K562 (cell line): ENCODE measurements at regions not wholly inside any gene's neighbourhood (a gene's known extent, or its start where the extent isn't known, plus 50 kb on each side); places are given as distances from the start of the nearest gene placed in this dataset.

ENCODE experiments used
- BACH1 ChIP-seq: fragments of 200-800 bp; sonication (Bioruptor generic); IDR thresholded peaks from 2 replicates; pipeline ENCODE4 v1.6.1; 2016; ENCODE audit warnings: missing genetic modification characterization, missing compliant biosample characterization
- BRD9 ChIP-seq: fragments of 450-650 bp; IDR thresholded peaks from 2 replicates; pipeline ENCODE4 v1.6.1; 2018; ENCODE audit warnings: low read depth; ENCODE audit not compliant: partially characterized antibody
- CC2D1A ChIP-seq: fragments of 450-650 bp; IDR thresholded peaks from 2 replicates; pipeline ENCODE4 v1.6.1; 2017; ENCODE audit warnings: mild to moderate bottlenecking
- CSDE1 ChIP-seq, 2 experiments: fragments of 450-650 bp; IDR thresholded peaks; 2 replicates each; pipeline ENCODE4 v1.6.1; 2016; ENCODE audit warnings: mild to moderate bottlenecking in 1 of 2
- DNMT1 ChIP-seq: fragments of 450-650 bp; IDR thresholded peaks from 2 replicates; pipeline ENCODE4 v1.6.1; 2016; ENCODE audit warnings: antibody characterized with exemption, mild to moderate bottlenecking
- EGR1 ChIP-seq: fragments of 450-650 bp; conservative IDR thresholded peaks from 2 replicates; pipeline ENCODE4 v1.6.1; 2017; ENCODE audit warnings: mild to moderate bottlenecking
- EZH2 ChIP-seq: IDR thresholded peaks from 2 replicates; pipeline ENCODE4 v1.6.1; 2012; ENCODE audit warnings: low read depth, mild to moderate bottlenecking, inconsistent platforms, low read length, borderline replicate concordance
- HMBOX1 ChIP-seq: sonication (generic); IDR thresholded peaks from 2 replicates; pipeline ENCODE4 v1.6.1; 2016
- JUND ChIP-seq, 2 experiments: IDR thresholded peaks; 2 replicates in 1 of 2; 3 replicates in 1 of 2; pipeline ENCODE4 v1.6.1; 2011; ENCODE audit warnings: borderline replicate concordance in 2 of 2, low read depth in 2 of 2, low read length in 2 of 2, improper control_type of control experiment in 1 of 2, missing biosample characterization in 1 of 2, missing genetic modification characterization in 1 of 2, missing genetic modification reagents in 1 of 2
- LCOR ChIP-seq: sonication (generic); formaldehyde crosslinking; IDR thresholded peaks from 2 replicates; pipeline ENCODE4 v1.8.0; 2022; ENCODE audit warnings: mild to moderate bottlenecking, missing genetic modification reagents
- NFIC ChIP-seq: fragments of 450-650 bp; IDR thresholded peaks from 2 replicates; pipeline ENCODE4 v1.6.1; 2017; ENCODE audit warnings: mild to moderate bottlenecking, inconsistent platforms
- NKRF ChIP-seq: fragments of 450-650 bp; IDR thresholded peaks from 2 replicates; pipeline ENCODE4 v1.6.1; 2016; ENCODE audit warnings: borderline replicate concordance
- NRF1 ChIP-seq, 2 experiments: fragments of 450-650 bp; IDR thresholded peaks in 1 of 2; conservative IDR thresholded peaks in 1 of 2; 2 replicates each; pipeline ENCODE4 v1.6.1; 2014; ENCODE audit warnings: mild to moderate bottlenecking in 2 of 2
- POLR3G ChIP-seq: IDR thresholded peaks from 2 replicates; pipeline ENCODE4 v1.6.1; 2011; ENCODE audit not compliant: insufficient read length, insufficient replicate concordance; ENCODE audit errors: extremely low read depth
- PURB ChIP-seq: sonication (generic); formaldehyde crosslinking; IDR thresholded peaks from 2 replicates; pipeline ENCODE4 v1.9.0; 2021; ENCODE audit warnings: low read depth, mild to moderate bottlenecking, missing genetic modification reagents
- SIRT6 ChIP-seq: IDR thresholded peaks from one replicate; pipeline ENCODE4 v1.6.1; 2012; ENCODE audit warnings: low read depth, mild to moderate bottlenecking, control low read depth, inconsistent platforms, low read length, moderate library complexity
- SMAD1 ChIP-seq: fragments of 150-350 bp; IDR thresholded peaks from 2 replicates; pipeline ENCODE4 v1.6.1; 2014; ENCODE audit warnings: low read length, low read depth; ENCODE audit not compliant: partially characterized antibody
- SPI1 ChIP-seq: IDR thresholded peaks from 2 replicates; pipeline ENCODE4 v1.6.1; 2011; ENCODE audit warnings: low read depth, low read length, control low read depth, borderline replicate concordance
- SRSF3 ChIP-seq: fragments of 200-400 bp; formaldehyde crosslinking; IDR thresholded peaks from 2 replicates; pipeline ENCODE4 v1.6.1; 2016; ENCODE audit warnings: mild to moderate bottlenecking, low read length, moderate library complexity; ENCODE audit not compliant: insufficient read depth
- ZBTB2 ChIP-seq: fragments of 450-650 bp; IDR thresholded peaks from 2 replicates; pipeline ENCODE4 v1.6.1; 2016; ENCODE audit warnings: antibody characterized with exemption
- ZNF253 ChIP-seq: fragments of 250-450 bp; sonication (Bioruptor Pico); conservative IDR thresholded peaks from 2 replicates; pipeline ENCODE4 v1.6.1; 2021; ENCODE audit warnings: mild to moderate bottlenecking
- TF ChIP-seq, protein P1 (sequence below): fragments of 250-450 bp; sonication (Bioruptor Pico); IDR thresholded peaks from 2 replicates; pipeline ENCODE4 v1.6.1; 2021; ENCODE audit warnings: mild to moderate bottlenecking
- TF ChIP-seq, protein P2 (sequence below): fragments of 250-450 bp; sonication (Bioruptor Pico); IDR thresholded peaks from 2 replicates; pipeline ENCODE4 v1.5.0; 2021

DNA sequence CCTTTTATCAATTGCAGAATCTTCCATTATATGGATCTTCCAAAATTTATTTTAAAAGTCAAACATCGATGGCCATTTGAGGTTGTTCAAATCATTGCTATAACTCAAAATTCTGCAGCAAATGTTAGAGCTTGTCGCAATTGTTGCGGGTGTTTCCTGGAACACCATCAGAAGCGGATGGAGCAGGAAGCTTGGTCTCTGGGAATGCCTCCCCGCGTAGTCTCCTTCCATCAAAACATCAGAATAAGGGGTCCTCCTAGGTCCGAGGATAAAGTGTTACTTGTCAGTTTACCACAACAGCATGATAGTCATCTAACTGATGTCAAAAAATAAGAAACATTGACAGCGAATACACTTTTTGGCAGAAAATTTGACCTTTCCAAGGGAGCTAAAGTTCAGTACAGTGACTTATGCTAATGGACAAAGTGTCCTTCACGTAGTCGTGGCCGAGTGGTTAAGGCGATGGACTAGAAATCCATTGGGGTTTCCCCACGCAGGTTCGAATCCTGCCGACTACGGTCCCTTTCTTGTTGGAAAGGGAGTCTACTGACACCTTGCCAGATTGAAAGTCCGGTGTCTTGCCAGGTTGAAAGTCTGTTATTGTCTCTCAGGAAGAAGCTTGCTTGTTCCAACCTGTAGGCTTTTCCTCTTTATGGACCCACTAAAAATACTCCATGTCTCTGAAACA is 59.0 kb upstream of the ZNF184 start (continued):
- TF ChIP-seq NKRF (no peak), LCOR (CRISPR knock-in tag) (no peak), SRSF3 (no peak), BACH1 (no peak), SMAD1 (no peak), DNMT1 (no peak), EGR1 (no peak), JUND (IDR thresholded peaks at IDR 0.05; ENCODE audit: borderline replicate concordance, low read depth, low read length) (peak; percentile 45; the same call in 1 of the 2 replicates), JUND (tag; IDR thresholded peaks at IDR 0.05; ENCODE audit: borderline replicate concordance, low read depth, low read length) (no peak; the same call in 2 of the 3 replicates), PURB (CRISPR knock-in tag) (no peak), CSDE1 (IDR thresholded peaks at IDR 0.05) (0 out of 4 replicates have a peak, but pooled peaks of 1 of the 2 experiments have one; percentile 13), ZBTB2 (0 out of 2 replicates have a peak, but pooled peaks have one; percentile 66), POLR3G (peak; percentile 37), EZH2 (no peak), ZNF253 (CRISPR knock-in tag) (no peak), HMBOX1 (peak; percentile 78), BRD9 (peak; percentile 91), NFIC (peak; percentile 80), CC2D1A (0 out of 2 replicates have a peak, but pooled peaks have one; percentile 49), NRF1 (conservative IDR thresholded peaks at IDR 0.05 in 1 of 2, IDR thresholded peaks at IDR 0.05 in 1 of 2) (peak; percentile 60 to 67), SIRT6 (no peak), SPI1 (no peak)
- TF ChIP-seq, protein P1, sequence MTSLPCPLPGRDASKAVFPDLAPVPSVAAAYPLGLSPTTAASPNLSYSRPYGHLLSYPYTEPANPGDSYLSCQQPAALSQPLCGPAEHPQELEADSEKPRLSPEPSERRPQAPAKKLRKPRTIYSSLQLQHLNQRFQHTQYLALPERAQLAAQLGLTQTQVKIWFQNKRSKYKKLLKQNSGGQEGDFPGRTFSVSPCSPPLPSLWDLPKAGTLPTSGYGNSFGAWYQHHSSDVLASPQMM (CRISPR knock-in tag): no peak
- TF ChIP-seq, protein P2, sequence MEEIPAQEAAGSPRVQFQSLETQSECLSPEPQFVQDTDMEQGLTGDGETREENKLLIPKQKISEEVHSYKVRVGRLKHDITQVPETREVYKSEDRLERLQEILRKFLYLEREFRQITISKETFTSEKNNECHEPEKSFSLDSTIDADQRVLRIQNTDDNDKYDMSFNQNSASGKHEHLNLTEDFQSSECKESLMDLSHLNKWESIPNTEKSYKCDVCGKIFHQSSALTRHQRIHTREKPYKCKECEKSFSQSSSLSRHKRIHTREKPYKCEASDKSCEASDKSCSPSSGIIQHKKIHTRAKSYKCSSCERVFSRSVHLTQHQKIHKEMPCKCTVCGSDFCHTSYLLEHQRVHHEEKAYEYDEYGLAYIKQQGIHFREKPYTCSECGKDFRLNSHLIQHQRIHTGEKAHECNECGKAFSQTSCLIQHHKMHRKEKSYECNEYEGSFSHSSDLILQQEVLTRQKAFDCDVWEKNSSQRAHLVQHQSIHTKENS (CRISPR knock-in tag): no peak
